Upper lobe of left lung (tissue), 4 donors: ENCODE measurements at regions not wholly inside any gene's neighbourhood (a gene's known extent, or its start where the extent isn't known, plus 50 kb on each side); places are given as distances from the start of the nearest gene placed in this dataset.

Source experiments
- POLR2AphosphoS5 ChIP-seq, 2 donors: sonication (generic); formaldehyde crosslinking; IDR thresholded peaks; one replicate each; pipeline ENCODE4 v1.5.1; 2017; ENCODE audit warnings: antibody characterized with exemption in 2 of 2
- TF ChIP-seq, protein P1 (sequence below), 6 experiments: fragments of 450-650 bp in 4 of 6; fragments of 200-600 bp in 2 of 6; sonication (generic) in 2 of 6; IDR thresholded peaks; one replicate each; pipeline ENCODE4 v1.5.1; 2016 to 2019; ENCODE audit warnings: antibody characterized with exemption in 6 of 6

DNA sequence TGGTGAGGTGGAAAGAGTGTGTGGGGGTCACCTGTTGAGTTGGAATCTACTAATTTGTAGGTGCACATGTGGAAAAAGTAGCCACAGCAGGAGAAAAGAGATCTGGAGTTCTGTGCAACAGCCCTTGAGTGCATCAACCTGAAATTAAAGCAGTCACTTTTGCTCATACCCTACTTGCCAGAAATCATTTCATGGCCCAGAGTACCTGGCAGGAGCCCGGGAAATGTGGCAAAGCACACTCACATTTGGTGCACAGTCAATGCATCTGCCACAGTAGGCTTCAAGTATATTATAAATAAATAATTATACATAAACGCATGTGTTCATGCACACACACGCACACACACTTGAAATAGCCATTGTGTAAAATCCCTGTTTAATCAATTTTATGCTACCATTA lies 203.0 kb downstream of the ICE1 start:
- TF ChIP-seq POLR2AphosphoS5 (IDR thresholded peaks at IDR 0.05): no peak
- TF ChIP-seq, protein P1, sequence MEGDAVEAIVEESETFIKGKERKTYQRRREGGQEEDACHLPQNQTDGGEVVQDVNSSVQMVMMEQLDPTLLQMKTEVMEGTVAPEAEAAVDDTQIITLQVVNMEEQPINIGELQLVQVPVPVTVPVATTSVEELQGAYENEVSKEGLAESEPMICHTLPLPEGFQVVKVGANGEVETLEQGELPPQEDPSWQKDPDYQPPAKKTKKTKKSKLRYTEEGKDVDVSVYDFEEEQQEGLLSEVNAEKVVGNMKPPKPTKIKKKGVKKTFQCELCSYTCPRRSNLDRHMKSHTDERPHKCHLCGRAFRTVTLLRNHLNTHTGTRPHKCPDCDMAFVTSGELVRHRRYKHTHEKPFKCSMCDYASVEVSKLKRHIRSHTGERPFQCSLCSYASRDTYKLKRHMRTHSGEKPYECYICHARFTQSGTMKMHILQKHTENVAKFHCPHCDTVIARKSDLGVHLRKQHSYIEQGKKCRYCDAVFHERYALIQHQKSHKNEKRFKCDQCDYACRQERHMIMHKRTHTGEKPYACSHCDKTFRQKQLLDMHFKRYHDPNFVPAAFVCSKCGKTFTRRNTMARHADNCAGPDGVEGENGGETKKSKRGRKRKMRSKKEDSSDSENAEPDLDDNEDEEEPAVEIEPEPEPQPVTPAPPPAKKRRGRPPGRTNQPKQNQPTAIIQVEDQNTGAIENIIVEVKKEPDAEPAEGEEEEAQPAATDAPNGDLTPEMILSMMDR (IDR thresholded peaks at IDR 0.05): no peak
